HG02840 (cell line): ENCODE measurements at regions not wholly inside any gene's neighbourhood (a gene's known extent, or its start where the extent isn't known, plus 50 kb on each side); places are given as distances from the start of the nearest gene placed in this dataset.

Experiments used
- ATAC-seq: cut with Tn5 transposase; IDR thresholded peaks from one replicate; pipeline ENCODE4 v1.9.1; 2021; ENCODE audit warnings: mild to moderate bottlenecking, moderate library complexity, moderate number of reproducible peaks; ENCODE audit not compliant: unreplicated experiment, low FRiP score

DNA sequence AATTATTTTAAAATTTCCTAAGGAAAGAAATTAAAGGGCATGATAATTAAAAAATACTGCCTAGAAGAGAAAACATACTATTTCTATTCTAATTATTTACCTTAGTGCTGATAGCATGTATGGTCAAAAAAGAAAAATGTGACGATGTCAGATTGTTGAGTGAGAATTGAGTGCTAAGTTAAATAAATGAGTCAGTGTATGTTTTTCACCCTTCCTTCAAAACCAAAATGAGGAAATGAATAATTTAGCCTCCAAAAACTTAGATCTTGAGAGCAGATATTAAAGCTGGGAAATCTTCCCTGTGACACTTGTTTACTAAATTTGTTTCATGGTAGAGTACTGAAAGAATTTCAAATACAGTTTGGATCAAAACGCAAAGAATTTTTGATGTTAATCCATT is 58.6 kb upstream of the NYAP2 start:
- no peak for ATAC-seq

DNA sequence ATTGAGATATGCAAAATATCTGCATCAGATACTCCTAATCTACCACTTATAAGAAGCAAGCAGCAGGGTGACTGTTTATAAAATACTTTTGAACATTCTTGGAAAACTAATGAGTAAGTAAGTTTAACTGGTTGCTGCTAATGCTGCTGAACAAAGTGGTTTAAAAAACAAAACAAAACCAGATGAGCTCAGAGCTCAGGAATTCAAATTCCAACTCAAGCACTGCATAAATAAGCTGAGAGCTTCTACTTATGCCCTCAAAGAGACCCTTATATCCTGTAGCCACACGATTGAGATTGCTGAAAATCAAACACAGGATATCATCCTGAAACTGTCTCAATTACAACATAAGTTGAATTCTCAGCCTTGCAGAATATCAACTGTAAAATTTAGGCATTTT is 62.3 kb upstream of the NYAP2 start:
- no peak for ATAC-seq

DNA sequence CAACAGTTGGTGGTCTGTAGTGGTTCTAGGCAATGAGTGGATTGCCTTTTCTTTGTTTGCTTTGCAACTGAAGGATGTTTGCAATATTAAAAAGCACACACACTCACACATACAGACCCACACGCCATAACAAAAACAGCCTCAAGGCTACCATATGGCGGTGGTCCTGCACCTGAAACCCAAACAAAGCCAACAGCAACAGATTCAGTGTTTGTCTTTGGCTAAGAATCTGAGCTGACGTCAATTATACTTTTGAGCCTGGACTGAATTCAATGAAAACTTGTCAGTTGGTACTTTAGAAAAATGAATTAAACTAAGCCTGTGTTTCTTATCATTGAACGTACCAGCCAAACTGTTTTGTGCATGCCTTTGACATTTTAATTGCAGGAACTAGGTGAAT is 65.0 kb upstream of the NYAP2 start:
- no peak for ATAC-seq

DNA sequence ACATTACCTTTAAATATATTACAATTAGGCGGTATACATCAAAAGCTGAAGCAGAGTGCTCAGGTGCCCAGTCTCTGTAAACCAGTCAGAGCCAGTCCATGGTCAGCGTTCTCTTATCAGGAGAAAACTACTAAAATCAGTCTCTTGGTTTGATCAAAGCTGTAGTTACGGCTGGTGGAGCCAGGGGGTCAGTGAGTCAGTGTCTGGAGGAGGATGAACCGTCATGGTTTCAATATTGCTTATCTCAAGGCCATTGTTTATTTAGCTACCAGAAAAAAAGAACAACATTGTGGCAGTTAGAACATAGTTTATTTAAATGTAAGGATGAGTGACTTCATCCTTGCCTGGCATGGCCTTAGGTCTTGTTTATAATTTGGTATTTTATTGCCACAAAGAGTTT is 71.3 kb upstream of the NYAP2 start:
- ATAC-seq = no peak

DNA sequence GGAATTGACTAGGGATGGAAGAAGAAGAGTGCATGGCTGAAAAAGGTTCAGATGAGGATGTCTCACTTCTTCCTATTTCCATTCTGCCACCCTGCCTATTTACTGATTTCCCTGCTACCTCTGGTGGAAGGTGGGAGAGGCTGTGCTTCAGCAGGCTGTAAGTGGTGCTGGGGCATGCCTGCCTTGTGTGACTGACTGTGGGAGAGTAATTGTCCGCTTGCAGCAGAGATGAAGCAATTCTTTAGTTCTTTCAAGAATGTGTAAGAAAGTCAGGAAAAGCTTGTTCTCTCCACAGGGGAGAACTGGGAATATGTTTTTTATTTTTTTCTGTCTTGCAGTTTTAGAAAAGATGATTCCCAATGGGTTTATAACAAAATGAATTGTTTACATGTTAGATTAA is 72.5 kb upstream of the NYAP2 start:
- no peak for ATAC-seq

DNA sequence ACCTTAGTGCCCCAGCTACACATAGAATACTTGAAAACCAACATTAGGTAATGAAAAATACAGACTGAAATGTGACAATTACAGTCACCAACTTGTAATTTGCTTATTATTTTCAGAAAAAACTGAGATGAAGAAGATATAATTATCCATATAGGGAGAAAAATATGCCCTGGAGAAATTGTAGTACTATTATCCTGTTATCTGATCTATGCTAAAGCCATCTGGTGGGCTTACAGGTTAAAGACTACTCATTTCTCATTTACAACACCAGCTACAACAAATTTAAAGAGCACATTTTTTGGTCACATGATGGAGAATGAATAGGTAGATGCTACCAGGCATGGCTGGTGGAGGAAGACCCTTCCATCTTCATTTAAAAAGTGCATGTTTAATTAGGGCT is 79.6 kb upstream of the NYAP2 start:
- no peak for ATAC-seq

DNA sequence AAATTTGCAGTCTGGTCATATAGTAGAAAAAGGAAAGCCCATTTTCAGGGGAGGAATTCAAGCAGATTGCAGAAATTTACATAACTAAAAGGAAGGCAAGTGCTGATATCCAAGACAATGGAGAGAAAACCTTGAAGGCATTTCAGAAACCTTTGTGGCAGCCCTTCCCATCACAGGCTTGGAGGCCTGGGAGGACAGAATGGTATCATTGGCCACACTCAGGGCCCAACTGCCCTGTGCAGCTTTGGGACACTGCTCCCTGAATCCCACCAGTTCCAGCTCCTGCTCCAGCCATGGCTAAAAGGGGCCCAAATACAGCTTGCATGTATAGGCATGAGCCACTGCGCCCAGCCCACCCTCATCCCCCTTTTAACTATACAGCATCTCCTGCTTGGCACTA is 81.1 kb upstream of the NYAP2 start:
- no peak for ATAC-seq

DNA sequence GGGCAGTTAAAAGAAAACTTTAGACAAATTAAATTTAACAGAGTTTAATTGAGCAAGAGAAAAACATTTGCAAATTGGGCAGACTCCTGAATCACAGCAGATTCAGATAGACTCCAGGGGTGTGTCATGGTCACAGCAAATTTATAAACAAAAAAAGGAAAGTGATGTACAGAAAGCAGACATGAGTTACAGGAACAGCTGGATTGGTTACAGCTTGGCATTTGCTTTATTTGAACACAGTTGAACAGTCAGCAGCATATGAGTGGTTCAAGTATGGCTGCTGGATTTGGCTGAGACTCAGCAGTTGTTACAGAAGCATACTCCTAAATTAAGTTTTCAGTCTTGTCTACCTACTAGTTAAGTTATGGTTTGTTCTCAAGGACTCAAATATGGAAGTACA is 82.3 kb upstream of the NYAP2 start:
- no peak for ATAC-seq

DNA sequence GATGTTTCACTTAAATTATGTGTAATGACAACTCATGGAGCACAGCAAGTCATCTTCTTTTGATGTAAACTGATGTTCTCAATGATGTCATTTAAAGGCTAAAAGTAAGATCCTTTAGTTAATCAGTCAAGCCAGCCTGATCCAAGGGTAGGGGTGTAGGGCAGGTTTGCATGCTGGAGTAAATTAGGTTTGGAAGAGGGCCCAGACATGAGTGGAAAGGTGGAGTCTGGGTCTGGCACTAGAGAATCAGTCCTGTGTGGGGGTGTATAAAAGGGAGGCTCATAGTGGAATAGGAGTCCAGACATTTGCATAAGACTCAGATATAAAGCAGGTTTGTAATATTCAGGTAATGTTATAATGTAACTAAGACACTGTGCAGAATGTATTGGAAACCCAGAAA is 88.8 kb upstream of the NYAP2 start:
- ATAC-seq = no peak

DNA sequence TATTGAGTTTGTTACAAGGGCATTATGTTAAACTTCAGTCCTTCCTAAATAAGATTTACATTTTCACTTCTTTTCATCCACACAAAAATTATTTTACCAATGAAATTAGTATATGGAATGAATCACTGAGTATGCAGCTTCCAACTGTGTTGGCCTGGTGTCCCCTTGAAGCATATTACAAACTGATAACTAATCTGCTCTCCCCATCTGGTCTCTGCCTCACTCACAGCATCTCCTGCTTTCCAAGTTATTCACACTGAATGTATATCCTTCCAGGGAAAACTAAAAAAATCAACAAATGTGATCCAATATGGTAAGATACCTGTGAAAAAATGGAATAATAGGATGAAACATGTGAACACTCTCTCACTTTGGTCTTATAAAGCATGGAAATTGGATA is 90.0 kb upstream of the NYAP2 start:
- ATAC-seq = no peak

DNA sequence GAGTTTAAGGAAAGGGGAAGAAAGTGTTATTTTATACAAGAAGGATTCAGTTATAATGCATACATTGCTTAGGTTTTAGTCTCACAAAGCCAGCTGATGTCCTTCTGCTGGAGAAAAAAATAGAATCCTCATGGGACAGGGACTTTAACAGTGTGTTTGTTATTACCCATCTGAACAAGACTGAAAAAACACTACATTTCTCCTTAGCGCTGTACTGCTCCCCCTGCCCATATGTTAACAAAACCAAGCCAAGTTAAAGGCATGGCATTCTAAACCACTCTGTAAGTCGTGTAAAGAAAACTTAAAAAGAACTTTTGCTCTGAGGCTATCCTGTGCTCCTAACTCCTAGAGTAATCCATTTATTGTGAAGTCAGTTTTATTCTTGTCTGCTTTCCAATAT is 102.6 kb upstream of the NYAP2 start:
- no peak for ATAC-seq

DNA sequence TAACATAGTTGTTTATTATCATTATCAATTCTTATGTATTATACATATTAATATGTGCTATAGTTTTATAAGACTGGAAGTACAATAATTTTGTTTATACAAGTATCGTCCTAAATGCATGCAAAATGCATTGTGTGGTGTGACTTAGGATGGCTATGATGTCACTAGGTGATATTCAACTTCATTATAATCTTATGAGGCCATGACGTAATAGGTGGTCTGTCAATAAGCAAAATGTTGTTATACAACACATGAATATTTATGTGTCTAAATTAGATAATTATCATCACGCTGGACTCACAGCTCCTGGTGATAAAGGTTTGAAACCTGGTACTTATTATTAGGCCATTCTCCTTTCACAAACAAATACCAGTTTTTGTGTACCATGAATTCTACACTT is 104.4 kb upstream of the NYAP2 start:
- ATAC-seq = no peak

DNA sequence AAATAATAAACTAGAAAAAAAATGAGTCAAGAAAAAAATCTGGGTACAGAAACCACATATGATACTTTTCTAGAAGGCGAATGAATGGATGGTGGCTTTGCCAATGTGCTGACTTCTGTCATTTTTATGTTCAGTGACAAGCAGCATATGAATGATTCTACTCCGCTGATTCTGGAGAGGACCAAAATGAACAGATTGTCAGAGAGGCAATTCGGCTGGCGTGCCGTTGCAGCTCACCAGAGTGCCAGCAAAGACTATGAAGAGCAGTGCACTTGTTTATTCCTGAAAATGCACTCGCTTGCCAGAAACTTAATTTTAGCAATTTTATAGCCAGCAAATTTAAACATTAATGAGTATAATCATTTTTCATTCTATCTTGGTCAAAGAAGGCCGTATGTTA is 105.9 kb upstream of the NYAP2 start:
- no peak for ATAC-seq

DNA sequence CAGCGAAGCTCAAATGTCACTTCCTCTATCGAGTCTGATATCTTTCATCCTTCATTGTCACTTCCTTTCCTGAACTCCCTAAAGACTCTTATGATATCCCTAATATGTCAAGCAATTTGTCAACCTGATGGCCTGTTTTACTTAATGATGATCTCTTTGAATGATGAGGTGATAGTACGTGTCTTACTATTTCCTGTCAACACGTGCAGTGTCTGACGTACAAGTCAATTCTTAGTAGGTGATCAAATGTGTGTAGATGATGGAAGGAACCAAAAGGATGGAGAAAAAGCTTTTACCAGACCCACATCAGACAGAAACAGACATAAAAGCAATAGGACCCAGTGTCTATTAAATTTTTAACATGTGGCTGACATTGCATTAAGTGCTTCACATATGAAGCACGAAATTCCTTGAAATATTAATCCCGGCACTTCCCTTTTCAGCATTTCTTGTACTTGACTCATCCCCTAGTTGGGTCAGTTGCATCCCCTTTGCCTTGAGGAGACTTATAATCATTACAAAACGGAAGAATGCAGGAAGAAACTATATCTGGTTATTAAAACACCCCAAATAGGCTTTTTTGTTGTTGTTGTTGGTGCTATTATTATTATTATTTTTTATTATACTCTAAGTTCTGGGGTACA is 108.6 kb upstream of the NYAP2 start:
- no peak for ATAC-seq

DNA sequence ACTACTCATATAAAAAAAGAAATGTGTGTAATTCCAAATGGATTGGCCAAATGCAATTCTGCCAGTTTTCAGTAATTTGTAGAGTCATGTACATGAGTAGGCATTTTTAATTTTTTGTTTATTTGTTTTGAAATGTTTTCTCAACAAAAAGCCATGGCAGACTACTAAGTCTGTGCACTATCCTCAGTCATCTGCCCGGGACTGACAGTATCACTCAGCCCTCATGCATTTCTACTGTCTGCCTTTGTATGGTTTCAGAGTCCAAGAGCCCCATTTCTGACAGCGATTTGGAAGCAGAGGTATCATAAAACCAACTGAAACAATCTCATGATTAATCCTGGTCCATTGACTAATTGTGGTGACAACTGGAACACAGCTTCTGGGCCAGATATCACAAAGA is 109.9 kb upstream of the NYAP2 start:
- no peak for ATAC-seq

DNA sequence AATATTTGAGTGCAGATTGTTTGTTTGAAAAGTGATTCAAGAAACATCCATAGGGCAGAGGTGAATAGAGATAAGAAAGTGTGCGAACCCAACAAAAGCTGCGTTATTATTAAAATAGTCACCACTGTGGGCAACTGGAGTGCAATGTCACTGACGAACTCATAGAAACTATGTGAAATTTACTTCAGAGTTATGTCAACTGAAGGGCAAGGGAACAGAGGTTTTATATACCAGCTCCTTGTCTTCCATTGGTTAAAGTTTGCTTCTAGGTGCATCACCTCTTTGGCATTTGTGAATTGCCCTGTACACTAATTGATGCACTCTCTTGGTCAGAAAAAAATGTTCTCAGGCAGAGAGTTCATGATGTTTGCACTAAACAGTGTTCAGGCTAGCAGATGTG is 110.5 kb upstream of the NYAP2 start:
- ATAC-seq = no peak

DNA sequence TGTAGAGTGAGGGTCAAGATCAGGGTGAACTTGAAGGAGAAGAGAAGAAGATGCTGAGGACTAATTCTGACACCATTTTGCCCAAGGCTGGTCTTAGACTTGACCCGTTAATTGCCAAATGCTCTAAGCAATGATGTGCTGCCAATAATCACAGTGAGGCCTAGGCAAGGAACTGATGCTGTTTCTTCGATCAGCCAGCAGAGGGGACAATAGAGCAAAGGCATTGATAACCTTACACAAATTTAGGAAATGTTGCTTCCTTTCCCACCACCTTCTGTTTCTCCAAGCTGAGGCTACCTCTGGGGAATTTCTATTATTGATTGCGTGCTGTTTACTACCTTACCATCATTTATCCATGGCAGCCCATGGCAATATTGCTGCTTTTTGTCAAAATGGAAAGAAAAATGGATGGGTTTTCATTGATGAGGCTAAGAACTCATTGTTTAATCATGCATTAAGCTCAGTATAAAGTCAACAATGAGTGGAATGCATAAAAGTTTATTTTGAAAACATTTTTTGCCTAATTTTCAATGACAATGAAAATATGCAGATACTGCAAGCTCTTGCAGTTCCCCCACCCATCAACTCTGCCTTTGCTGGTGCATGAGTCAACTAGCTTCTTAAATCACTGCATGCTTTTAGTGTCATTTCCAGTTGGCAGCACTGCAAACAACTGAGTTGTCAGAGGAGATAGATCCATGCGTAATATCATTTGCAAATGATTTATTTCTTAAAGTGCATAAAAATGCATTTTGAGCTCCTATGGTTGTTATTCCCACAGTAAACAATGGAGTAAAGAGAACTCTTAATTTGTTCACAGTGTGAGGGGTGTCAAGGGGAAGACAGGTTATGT is 116.4 kb upstream of the NYAP2 start:
- ATAC-seq = peak; percentile 72

DNA sequence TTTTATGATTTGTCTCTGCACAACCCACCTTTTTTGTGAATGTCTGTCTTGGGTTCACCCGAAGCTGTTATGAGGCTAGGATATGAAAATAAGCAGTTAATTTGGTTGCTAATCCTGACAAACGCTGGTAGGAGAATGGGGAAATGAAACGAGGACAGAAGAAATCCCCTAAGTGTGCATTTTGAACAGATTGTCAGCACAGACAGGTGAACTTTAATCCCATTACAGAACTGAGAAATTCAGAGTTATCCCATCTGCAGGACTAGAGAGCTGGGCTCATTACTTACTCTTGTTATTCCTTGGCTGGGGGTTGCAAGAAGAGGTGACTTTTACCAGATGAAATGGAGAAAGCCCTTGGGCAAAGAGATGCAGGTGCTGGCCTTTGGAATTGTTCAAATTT is 123.3 kb upstream of the NYAP2 start:
- ATAC-seq = peak; percentile 89

DNA sequence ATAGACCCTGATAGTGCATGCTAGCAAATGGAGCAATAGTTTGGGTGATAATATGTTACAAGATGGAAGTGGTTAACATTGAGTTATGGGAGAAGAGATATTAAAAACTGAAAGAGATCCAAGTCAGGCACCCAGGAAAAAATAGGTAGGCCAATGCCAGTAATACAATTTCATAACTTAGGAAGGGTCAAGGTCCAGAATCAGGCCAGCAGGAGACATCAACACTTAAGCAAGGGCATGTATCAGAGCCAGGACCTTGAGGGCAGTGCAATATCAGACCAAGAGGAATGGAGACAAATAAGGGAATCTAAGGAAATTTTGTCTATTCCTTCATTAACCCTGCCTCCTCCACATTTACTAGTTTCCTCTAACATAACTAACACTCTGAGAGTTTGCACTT is 124.1 kb upstream of the NYAP2 start:
- no peak for ATAC-seq

DNA sequence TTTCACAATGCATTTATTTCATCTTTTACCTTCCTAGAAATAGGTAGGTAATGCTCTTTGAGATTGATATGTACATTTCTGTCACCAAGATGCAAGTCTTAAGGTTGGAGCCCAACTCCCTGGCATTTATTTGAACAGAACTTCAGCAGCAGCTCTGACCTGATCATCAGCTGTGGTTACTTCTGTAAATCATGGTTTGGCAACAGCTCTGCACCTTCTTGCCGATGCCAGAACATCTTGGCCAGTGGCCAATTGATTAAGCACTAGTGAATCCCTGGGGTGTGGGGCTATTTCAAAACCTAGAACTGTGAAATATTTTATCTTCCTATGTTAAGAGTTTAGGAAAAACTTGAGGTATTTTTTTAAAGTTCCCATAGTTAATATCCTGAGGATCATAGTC is 124.8 kb upstream of the NYAP2 start:
- ATAC-seq = no peak

DNA sequence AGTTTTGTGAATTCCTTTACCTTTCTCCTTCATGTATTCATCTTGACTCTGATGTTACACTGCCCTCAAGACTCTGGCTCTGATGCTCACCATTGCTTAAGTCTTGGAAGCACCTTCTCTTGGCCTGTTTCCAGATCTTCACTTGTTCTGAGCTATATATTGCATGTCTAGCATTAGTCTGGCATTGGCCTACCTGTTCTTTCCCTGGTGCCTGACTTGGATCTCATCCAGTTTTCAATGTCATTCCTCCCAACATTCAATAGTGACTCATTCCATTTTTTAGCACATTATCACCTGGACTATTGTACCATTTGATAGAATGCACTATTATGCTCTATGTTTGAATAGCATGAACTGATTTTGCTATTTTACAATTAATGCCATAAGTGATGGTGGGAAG is 127.3 kb upstream of the NYAP2 start:
- ATAC-seq = no peak

DNA sequence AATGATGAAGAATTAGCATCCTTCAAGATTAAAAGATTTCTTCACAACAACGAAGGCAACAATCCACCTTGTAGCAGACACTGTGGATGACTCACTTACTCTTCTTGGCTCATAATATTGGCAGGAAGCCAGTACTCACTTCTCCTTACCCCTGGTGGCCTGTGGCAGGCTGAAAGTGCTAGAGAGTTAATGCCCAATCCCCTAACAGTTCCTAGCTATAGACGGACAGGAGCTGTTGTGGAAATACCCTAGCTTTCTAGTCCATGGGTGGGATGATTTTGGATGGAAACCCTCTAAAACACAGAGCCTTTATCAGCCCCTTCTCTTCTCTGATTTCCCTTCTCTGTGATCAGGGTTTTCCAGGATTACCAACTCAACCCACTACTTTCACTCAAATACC is 128.6 kb upstream of the NYAP2 start:
- peak; percentile 98 for ATAC-seq
